ENCODE measurements at regions not wholly inside any gene's neighbourhood (a gene's known extent, or its start where the extent isn't known, plus 50 kb on each side); places are given as distances from the start of the nearest gene placed in this dataset.

- TF ChIP-seq, protein P1, sequence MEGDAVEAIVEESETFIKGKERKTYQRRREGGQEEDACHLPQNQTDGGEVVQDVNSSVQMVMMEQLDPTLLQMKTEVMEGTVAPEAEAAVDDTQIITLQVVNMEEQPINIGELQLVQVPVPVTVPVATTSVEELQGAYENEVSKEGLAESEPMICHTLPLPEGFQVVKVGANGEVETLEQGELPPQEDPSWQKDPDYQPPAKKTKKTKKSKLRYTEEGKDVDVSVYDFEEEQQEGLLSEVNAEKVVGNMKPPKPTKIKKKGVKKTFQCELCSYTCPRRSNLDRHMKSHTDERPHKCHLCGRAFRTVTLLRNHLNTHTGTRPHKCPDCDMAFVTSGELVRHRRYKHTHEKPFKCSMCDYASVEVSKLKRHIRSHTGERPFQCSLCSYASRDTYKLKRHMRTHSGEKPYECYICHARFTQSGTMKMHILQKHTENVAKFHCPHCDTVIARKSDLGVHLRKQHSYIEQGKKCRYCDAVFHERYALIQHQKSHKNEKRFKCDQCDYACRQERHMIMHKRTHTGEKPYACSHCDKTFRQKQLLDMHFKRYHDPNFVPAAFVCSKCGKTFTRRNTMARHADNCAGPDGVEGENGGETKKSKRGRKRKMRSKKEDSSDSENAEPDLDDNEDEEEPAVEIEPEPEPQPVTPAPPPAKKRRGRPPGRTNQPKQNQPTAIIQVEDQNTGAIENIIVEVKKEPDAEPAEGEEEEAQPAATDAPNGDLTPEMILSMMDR (IDR thresholded peaks at IDR 0.05) = no peak
- no peak for TF ChIP-seq POLR2AphosphoS5 (IDR thresholded peaks at IDR 0.05)
- TF ChIP-seq POLR2A (IDR thresholded peaks at IDR 0.05) = no peak
Measured at GRCh38 chr6:150681578-150682395, 82.1 kb downstream of the PLEKHG1 start.
